IPS-NIHi11 (cell line): ENCODE measurements at regions not wholly inside any gene's neighbourhood (a gene's known extent, or its start where the extent isn't known, plus 50 kb on each side); places are given as distances from the start of the nearest gene placed in this dataset.

ENCODE experiments used
- DNase-seq: peaks from one replicate; pipeline ENCODE4 v3.0.0; 2012; ENCODE audit warnings: mixed read lengths, low spot score

DNA sequence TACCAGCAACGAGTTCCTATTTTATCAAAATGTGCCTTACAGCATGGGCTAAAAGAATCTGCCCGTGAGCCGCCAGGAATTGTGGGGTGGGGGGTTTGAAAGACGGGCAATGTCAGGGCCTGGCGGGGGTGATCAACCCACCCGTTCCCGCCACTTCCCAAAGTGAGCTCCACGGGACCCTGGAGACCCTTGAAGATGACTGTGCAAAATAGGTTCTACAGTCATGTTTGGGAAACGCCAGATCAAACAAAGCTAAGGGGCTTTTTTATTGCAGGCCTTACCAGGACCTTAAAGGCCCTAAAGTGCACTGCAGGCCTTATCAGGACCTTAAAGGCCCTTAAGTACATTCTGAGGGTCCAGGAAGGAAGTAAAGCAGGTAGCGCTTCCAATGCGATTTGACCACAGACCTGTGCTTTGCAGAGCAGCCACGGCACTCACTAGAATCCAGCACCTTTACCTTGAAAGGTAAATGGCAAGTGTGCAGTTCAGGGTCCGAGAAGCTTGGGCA is 404.1 kb downstream of the SHANK2 start:
- no peak for DNase-seq

GRCh38 chr11:70849031-70849430 is 403.3 kb downstream of the SHANK2 start:
- no peak for DNase-seq

DNA sequence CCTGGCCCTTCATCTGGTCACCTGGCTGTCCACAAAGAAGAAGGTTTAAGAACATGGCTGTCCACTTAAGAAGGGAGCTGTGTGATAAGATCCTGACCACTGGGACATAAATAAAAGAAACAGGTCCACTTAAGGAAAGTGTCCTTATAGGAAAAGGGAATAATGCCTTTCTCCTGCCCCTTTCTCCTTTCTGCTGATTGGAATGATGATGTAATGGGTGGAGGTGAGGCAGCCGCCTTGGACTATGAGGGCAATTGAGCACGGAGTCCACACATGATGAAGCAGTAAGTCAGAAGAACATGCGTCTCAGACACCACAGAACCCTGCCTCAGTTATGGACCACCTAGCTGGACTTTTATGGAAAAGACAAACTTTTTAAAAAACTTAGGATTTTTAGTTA is 401.1 kb downstream of the SHANK2 start:
- DNase-seq = no peak

DNA sequence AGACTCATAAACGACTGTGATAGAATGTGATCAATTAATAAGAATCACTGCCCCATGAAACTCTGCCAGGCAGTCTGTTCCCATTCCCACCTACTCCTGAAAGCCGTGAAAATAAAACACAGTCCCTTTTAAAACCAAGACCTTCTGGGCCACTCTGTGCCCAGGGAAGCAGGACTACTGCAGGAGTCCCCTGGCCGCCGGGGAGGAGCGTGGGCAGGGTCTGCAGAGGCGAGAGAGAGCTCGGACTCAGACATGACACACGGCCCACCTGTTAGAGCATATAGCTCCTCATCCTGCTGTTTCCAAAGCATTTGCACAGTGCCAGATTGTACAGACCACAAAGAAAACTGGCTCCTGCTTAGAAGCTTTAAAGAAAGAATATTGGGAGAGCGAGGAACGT is 400.5 kb downstream of the SHANK2 start:
- no peak for DNase-seq

GRCh38 chr11:70853068-70853769 is 399.2 kb downstream of the SHANK2 start:
- no peak for DNase-seq

GRCh38 chr11:70853770-70854108 is 398.6 kb downstream of the SHANK2 start:
- DNase-seq = no peak

DNA sequence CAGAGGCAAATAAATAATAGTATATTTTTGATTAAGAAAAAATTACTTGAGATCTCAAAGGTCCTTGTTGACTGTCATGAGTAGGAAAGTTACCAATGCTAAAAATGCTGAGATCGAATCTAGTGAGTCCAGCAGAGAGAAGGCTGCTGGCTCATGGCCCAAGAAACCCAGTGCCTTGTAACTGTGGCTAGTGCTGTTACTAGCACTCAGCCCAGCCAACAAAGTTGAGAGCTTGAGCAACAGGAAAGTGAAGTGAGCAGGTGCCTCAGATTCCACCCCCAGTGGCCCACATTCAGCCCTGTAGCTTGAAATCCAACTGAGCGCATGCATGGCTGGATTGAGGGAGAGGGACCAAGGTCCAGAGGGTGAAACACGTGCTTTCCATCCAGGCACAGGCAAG is 398.2 kb downstream of the SHANK2 start:
- no peak for DNase-seq

GRCh38 chr11:70854901-70855556 is 397.3 kb downstream of the SHANK2 start:
- no peak for DNase-seq

- no peak for DNase-seq
Observed at GRCh38 chr11:70857894-70858293, 394.5 kb downstream of the SHANK2 start.

GRCh38 chr11:70859180-70859579 is 393.2 kb downstream of the SHANK2 start:
- DNase-seq = no peak

GRCh38 chr11:70860888-70861287 is 391.5 kb downstream of the SHANK2 start:
- peak; percentile 57 for DNase-seq

GRCh38 chr11:70861559-70861958 is 390.8 kb downstream of the SHANK2 start:
- DNase-seq = no peak

DNA sequence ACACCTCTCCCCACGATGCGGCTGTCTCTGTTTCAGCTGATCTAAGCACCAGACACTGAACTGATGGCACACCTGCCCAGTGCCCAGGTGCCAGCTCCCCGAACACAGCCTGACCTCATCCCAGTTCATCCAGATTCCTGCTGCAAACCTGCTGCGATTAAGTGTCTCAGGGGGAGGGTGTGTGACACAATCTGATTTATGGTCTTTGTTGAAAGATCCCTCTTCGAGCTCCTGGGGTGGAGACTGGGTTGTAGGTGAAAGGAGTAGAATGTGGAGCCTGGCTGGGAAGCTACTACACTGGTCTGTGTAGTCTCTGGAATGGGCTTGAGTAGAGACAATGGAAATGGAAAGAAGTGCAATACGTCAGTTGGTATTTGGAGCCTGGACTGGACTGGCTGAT is 390.3 kb downstream of the SHANK2 start:
- no peak for DNase-seq

GRCh38 chr11:70863186-70863585 is 389.2 kb downstream of the SHANK2 start:
- DNase-seq = no peak

- no peak for DNase-seq
Observed at GRCh38 chr11:70863993-70864392, 388.4 kb downstream of the SHANK2 start.

GRCh38 chr11:70865356-70865755 is 387.0 kb downstream of the SHANK2 start:
- DNase-seq = no peak

GRCh38 chr11:70866834-70867233 is 385.5 kb downstream of the SHANK2 start:
- no peak for DNase-seq

DNA sequence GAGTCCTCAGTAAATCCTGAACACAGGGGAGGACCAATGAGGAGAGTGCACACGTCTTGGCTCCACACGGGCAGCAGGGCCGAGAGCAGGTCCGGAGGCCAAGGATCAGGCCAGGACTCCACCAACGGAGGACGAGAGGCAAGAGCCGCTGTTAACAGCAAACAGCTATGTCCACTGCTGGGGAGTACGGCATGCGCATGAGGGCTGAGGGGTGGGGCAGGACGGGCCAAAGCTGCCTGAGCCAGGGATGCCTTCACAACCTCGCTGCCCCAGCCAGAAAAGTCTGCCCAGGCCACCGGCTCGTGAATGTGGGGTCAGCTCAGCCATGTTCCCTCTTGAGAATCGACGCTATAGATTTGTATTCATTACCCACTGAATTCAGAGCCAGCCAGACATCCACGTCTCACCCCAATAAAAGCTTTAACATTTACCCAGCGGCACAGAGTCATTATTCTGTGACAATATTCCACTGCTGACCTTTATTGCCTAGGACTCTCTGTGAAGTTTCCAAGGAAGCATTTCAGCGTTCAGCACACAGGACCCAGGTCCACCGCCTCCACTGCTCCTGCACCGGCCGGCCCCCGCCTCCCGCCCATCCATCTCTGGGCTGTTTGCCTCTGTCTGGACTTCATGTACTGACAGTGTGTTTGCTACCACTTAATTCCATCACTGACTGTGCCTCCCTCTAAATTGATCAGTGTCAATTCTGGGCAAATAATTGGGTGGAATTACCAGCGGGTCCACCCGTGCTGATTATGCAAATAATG is 384.9 kb downstream of the SHANK2 start:
- DNase-seq = no peak

GRCh38 chr11:70868341-70868885 is 384.0 kb downstream of the SHANK2 start:
- no peak for DNase-seq

- no peak for DNase-seq
Observed at GRCh38 chr11:70869054-70869453, 383.3 kb downstream of the SHANK2 start.

- no peak for DNase-seq
Observed at GRCh38 chr11:70871881-70872280, 380.5 kb downstream of the SHANK2 start.

DNA sequence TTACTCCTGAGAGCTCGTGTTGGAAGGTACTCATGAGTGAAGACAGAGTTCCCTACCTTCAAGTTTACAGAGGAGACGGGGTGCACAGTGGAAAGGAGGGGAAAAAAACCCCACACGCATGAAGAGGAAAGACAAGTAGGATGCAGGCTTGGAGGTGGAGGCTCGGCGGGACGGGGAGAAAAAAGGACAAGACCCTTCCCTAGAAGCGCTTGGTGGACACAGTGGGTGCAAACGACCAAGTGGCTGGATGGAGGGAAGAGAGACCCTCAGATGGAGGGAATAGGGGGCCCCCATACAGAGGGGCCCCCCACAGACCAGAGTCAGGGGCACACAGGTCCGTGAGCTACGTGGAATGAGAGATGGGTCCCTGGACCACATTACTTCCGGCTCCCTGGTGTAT is 380.1 kb downstream of the SHANK2 start:
- no peak for DNase-seq
